Neural progenitor cell (in vitro differentiated cells): ENCODE measurements at regions not wholly inside any gene's neighbourhood (a gene's known extent, or its start where the extent isn't known, plus 50 kb on each side); places are given as distances from the start of the nearest gene placed in this dataset.

Source experiments
- CTCF ChIP-seq: fragments of 200-600 bp; sonication (generic); IDR thresholded peaks from 2 replicates; pipeline ENCODE4 v1.5.1; 2017; ENCODE audit warnings: antibody characterized with exemption, mild to moderate bottlenecking
- EZH2 ChIP-seq: fragments of 200-600 bp; sonication (generic); IDR thresholded peaks from 2 replicates; pipeline ENCODE4 v1.6.1; 2017; ENCODE audit warnings: antibody characterized with exemption, mild to moderate bottlenecking, moderate library complexity
- EZH2phosphoT487 ChIP-seq: fragments of 200-600 bp; sonication (generic); IDR thresholded peaks from 2 replicates; pipeline ENCODE4 v1.6.1; 2017; ENCODE audit warnings: antibody characterized with exemption

- TF ChIP-seq CTCF (no peak), EZH2 (no peak), EZH2phosphoT487 (no peak)
These were observed 67.6 kb upstream of the GNG2 start for GRCh38 chr14:51792809-51793208.
